ENCODE measurements at regions not wholly inside any gene's neighbourhood (a gene's known extent, or its start where the extent isn't known, plus 50 kb on each side); places are given as distances from the start of the nearest gene placed in this dataset.

DNA sequence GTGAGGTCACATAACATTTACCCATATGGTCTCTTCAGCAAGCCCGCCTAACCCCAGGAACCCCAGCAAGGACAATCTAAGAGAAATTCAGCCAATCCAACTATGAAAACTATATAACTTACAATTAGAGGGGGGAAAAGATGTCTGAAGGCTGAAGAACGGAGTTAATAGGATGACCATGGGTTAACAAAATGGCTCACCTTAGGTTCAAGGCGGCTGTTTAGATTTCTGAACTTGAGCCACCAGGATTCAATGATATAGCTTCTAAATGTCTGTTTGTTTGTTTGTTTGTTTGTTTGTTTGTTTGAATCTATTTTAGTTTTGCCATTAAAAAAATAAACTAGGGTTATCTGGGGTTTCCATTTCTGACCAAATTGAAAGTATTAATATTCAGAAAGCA, 109.8 kb upstream of the ZC3H12C start:
- no peak overlapping the region for H3K27ac ChIP-seq
- TF ChIP-seq POLR2A (IDR thresholded peaks at IDR 0.05), result no peak
- TF ChIP-seq CTCF (IDR thresholded peaks at IDR 0.05), result no peak
- no peak for TF ChIP-seq POLR2AphosphoS5 (IDR thresholded peaks at IDR 0.05)
- TF ChIP-seq EP300 (IDR thresholded peaks at IDR 0.05; ENCODE audit: low read depth), result no peak
- intact Hi-C loops (cut with DNase I; ENCODE audit: low total_unique reads) (no loop called here), in situ Hi-C loops (cut with MboI; ENCODE audit: low pct_ligation_motif_present in 1 of 4, low pct_unique_long_range_greater_than_20kb in 1 of 4, low sequenced_read_pairs in 3 of 4) (no loop called here)
- no peak for DNase-seq
- 95% methylated on average over 3 of the region's 3 CpGs for WGBS, 2 donors (ENCODE audit: low coverage in 1 of 2)
- no peak overlapping the region for H3K4me3 ChIP-seq
- no peaks in the 10 kb centered on the region for H3K27me3 ChIP-seq
- no peaks in the 10 kb centered on the region for H3K4me1 ChIP-seq
- H3K9me3 ChIP-seq, result no peaks in the 10 kb centered on the region
- no peaks in the 10 kb centered on the region for H3K36me3 ChIP-seq

GRCh38 chr11:109984634-109985289, 108.4 kb upstream of the ZC3H12C start:
- H3K27me3 ChIP-seq, result no peaks in the 10 kb centered on the region
- in situ Hi-C loops (cut with MboI; ENCODE audit: low pct_ligation_motif_present in 1 of 4, low pct_unique_long_range_greater_than_20kb in 1 of 4, low sequenced_read_pairs in 3 of 4) (no loop called here), intact Hi-C loops (cut with DNase I; ENCODE audit: low total_unique reads) (no loop called here)
- no peaks in the 10 kb centered on the region for H3K36me3 ChIP-seq
- H3K4me3 ChIP-seq, result no peak overlapping the region
- DNase-seq, result no peak
- H3K4me1 ChIP-seq, result no peaks in the 10 kb centered on the region
- no peak overlapping the region for H3K27ac ChIP-seq
- H3K9me3 ChIP-seq, result no peaks in the 10 kb centered on the region
- TF ChIP-seq POLR2A (IDR thresholded peaks at IDR 0.05) (no peak), EP300 (IDR thresholded peaks at IDR 0.05; ENCODE audit: low read depth) (no peak), CTCF (IDR thresholded peaks at IDR 0.05) (no peak), POLR2AphosphoS5 (IDR thresholded peaks at IDR 0.05) (no peak)
- WGBS, 2 donors (ENCODE audit: low coverage in 1 of 2), result 53 to 60% methylated on average over 6 of the region's 6 CpGs

DNA sequence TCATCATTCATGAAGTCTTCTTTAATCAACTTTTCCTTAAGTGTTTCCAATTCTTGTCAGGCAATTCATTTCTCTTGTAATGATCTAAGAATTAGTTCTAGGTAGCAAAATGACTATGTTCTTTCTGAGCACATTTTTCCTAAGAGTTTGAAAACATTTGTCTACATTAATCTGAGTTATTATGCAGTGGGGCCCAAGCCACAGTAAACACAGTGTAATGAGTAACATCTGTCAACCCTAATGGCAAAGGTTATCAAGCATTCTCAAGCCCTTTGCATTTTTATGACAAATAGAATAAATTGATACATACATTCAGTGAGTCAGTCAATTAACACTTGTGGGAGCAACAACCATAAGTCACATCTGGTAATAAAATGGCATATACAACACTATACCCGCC, 106.7 kb upstream of the ZC3H12C start:
- 71 to 94% methylated on average over 1 of the region's 1 CpG for WGBS, 2 donors (ENCODE audit: low coverage in 1 of 2)
- H3K27me3 ChIP-seq, result no peaks in the 10 kb centered on the region
- no peak for TF ChIP-seq POLR2A (IDR thresholded peaks at IDR 0.05)
- TF ChIP-seq POLR2AphosphoS5 (IDR thresholded peaks at IDR 0.05), result no peak
- no peak for TF ChIP-seq EP300 (IDR thresholded peaks at IDR 0.05; ENCODE audit: low read depth)
- no peak for TF ChIP-seq CTCF (IDR thresholded peaks at IDR 0.05)
- no peaks in the 10 kb centered on the region for H3K4me1 ChIP-seq
- H3K27ac ChIP-seq, result no peak overlapping the region
- intact Hi-C loops (cut with DNase I; ENCODE audit: low total_unique reads), result no loop called here
- no peaks in the 10 kb centered on the region for H3K36me3 ChIP-seq
- no peak for DNase-seq
- no peaks in the 10 kb centered on the region for H3K9me3 ChIP-seq
- H3K4me3 ChIP-seq, result no peak overlapping the region
- in situ Hi-C loops (cut with MboI; ENCODE audit: low pct_ligation_motif_present in 1 of 4, low pct_unique_long_range_greater_than_20kb in 1 of 4, low sequenced_read_pairs in 3 of 4), result no loop called here

DNA sequence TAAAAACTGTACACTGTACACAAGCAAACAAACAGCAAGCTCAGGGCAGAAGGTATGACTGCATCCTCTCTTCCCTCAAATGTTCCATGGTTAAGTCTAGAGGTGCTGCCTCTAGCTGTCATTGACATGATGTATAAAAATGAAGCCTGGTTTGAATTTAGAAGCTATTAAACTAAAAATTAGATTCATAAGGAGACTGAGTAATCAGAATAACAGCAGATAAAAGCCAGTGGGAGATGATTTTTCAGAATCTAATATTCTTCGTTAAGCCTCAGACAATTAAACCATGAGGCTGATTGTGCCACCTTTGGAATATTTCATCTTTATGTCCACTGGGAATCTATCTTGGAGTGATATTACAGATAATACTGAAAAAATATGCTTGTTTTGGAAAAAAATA, 101.4 kb upstream of the ZC3H12C start:
- intact Hi-C loops (cut with DNase I; ENCODE audit: low total_unique reads), result no loop called here
- in situ Hi-C loops (cut with MboI; ENCODE audit: low pct_ligation_motif_present in 1 of 4, low pct_unique_long_range_greater_than_20kb in 1 of 4, low sequenced_read_pairs in 3 of 4), result no loop called here
- no peak for DNase-seq
- H3K4me3 ChIP-seq, result no peak overlapping the region
- WGBS, 2 donors (ENCODE audit: low coverage in 1 of 2), result 93 to 95% methylated on average over 1 of the region's 1 CpG
- no peaks in the 10 kb centered on the region for H3K36me3 ChIP-seq
- no peaks in the 10 kb centered on the region for H3K27me3 ChIP-seq
- H3K27ac ChIP-seq, result no peak overlapping the region
- H3K9me3 ChIP-seq, result no peaks in the 10 kb centered on the region
- no peak for TF ChIP-seq POLR2AphosphoS5 (IDR thresholded peaks at IDR 0.05)
- no peak for TF ChIP-seq EP300 (IDR thresholded peaks at IDR 0.05; ENCODE audit: low read depth)
- TF ChIP-seq CTCF (IDR thresholded peaks at IDR 0.05), result no peak
- no peak for TF ChIP-seq POLR2A (IDR thresholded peaks at IDR 0.05)
- H3K4me1 ChIP-seq, result no peaks in the 10 kb centered on the region
